ENCODE measurements at regions not wholly inside any gene's neighbourhood (a gene's known extent, or its start where the extent isn't known, plus 50 kb on each side); places are given as distances from the start of the nearest gene placed in this dataset.
A peak's percentile ranks its signal among the peaks of the same experiment; 100 is the strongest.

DNA sequence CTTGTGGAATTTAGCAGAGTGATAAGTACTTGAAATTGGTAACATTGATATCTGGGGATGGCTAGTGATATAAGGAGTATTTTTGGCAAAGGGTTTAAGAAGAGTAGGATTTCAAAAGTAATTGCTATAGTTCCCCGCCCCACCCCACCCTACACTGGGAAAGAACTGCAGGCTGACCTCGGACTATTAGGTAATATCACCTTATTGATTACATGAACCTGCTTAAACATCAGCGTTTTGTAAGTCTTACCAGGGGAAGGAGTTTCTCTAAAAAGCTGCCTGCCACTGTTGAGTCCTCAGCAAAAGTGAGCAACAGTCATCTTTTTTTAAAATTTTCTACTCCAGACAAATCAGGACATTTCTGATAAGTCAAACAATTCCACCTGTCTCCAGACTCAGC lies 337.3 kb downstream of the DTWD2 start:
- in situ Hi-C loops (cut with HindIII; ENCODE audit: low sequenced_read_pairs), result no loop called here
- TF ChIP-seq, protein P1, sequence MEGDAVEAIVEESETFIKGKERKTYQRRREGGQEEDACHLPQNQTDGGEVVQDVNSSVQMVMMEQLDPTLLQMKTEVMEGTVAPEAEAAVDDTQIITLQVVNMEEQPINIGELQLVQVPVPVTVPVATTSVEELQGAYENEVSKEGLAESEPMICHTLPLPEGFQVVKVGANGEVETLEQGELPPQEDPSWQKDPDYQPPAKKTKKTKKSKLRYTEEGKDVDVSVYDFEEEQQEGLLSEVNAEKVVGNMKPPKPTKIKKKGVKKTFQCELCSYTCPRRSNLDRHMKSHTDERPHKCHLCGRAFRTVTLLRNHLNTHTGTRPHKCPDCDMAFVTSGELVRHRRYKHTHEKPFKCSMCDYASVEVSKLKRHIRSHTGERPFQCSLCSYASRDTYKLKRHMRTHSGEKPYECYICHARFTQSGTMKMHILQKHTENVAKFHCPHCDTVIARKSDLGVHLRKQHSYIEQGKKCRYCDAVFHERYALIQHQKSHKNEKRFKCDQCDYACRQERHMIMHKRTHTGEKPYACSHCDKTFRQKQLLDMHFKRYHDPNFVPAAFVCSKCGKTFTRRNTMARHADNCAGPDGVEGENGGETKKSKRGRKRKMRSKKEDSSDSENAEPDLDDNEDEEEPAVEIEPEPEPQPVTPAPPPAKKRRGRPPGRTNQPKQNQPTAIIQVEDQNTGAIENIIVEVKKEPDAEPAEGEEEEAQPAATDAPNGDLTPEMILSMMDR (IDR thresholded peaks at IDR 0.05; ENCODE audit: low read depth, low read length, missing control alignments), result no peak

DNA sequence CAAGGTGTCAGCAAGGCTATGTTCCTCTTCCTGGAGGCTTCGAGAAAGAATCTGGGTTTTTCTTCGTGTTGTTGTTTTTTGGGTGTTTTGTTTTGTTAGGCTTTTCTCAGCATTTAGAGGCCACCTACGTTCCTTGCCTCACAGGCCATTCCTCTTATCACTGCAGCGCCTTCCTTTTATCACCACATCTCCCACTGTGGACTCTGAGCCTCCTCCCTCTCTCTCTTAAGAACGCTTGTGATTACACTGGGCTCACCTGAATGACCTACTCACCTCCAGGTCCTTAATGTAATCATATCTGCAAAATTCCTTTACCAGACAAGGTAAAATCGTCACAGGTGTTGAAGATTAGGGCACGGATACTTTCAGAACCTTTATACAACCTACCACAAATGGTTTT lies 340.8 kb downstream of the DTWD2 start:
- H3K4me3 ChIP-seq (ENCODE audit: low read depth, low read length), result no peak overlapping the region
- DNase-seq (ENCODE audit: low read depth), result no peak
- TF ChIP-seq, protein P1 (IDR thresholded peaks at IDR 0.05; ENCODE audit: low read depth, low read length, missing control alignments), result no peak
- in situ Hi-C loops (cut with HindIII; ENCODE audit: low sequenced_read_pairs), result no loop called here

More for the DNA sequence above, 337.3 kb downstream of the DTWD2 start:
- no peak overlapping the region for H3K4me3 ChIP-seq (ENCODE audit: low read depth, low read length)
- no peak for DNase-seq (ENCODE audit: low read depth)

DNA sequence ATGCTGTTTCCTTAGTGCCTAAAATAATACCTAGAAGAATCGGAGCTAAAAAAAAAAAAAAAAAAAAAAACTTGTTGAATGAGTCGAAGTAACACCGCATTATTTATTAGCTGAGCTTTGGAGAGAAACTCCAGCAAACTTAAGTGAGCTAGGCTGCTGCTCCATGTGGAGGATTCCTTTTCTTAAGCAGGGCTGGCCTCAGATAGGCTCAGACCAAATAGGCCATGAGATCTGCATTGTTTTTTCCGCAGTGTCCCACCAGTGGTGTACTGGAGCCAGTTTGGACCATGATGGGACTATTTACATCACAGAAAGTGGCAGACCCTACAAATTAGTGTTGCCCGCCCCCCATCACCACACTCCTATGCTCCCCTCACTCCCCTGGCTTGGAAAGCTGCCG lies 341.4 kb downstream of the DTWD2 start:
- H3K4me3 ChIP-seq (ENCODE audit: low read depth, low read length), result no peak overlapping the region
- TF ChIP-seq, protein P1 (IDR thresholded peaks at IDR 0.05; ENCODE audit: low read depth, low read length, missing control alignments), result no peak
- DNase-seq (ENCODE audit: low read depth), result no peak
- in situ Hi-C loops (cut with HindIII; ENCODE audit: low sequenced_read_pairs), result no loop called here

DNA sequence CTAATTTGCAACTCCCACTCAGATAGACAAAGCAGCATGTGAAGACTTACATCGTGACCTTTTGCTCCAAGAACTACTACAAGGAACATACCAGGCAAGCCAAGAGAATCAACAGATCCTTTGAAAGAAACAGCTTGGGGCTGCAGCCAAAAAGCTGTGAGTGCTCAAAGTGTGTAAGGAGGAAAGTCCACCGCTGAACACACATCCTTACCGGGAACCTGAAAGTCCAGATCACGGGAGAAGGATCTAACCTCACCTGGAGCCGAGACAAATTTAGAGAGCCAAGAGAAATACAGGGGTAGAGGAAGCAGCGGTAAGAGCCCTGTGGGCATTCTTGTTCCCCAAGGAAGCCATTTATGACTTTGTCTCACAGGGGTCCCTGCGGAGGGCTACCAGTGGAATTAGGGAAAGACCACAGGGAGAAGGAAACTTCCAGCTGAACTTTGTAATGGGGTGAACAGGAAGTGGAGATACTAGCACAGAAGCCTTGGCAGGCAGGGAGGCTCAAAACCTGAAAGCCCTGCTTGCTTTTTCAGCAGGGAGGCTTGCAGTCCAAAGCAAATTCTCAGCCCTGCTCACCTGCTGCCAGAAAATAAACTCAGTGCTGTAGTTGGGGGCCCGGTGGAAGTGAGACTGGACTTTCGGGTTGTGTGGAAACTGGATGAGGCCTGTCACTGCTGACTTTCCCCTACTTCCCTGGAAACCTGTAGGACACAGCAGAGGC lies 350.2 kb downstream of the DTWD2 start:
- no peak overlapping the region for H3K4me3 ChIP-seq (ENCODE audit: low read depth, low read length)
- no peak for DNase-seq (ENCODE audit: low read depth)
- TF ChIP-seq, protein P1 (IDR thresholded peaks at IDR 0.05; ENCODE audit: low read depth, low read length, missing control alignments), result no peak
- in situ Hi-C loops (cut with HindIII; ENCODE audit: low sequenced_read_pairs), result no loop called here

DNA sequence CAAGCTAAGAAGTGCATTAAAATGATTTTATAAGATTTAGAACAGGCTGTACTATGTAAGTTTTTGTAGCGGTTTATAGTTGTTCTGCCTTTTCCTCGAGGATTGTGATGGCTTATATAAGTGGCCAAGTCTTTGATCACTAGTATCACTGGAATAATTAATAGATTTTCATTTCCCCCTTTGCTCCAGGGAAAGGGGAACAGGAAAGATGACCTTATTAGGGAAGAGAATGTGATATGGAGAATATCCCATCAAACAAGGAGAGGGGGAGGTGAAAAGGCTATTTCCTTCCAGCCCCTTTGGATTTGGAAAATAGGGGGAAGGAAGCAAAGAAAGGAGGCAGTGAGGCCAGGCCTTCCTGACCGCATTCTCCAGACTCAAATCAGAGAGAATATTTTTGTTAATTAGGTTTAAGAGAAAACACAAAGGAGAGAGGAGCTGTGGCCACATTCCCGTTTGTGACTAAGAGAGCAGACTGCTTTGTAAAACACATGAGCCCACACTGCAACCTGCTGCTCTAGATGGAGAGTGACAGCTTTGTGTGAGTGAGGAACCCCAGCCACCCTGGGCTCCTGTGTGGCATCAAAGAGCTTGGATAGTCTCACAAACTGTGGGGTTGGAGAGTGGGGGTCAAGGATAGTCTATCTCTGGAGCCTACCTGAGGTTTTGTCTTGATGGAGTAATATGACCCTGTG lies 359.5 kb downstream of the DTWD2 start:
- no peak for DNase-seq (ENCODE audit: low read depth)
- H3K4me3 ChIP-seq (ENCODE audit: low read depth, low read length), result no peak overlapping the region
- TF ChIP-seq, protein P1 (IDR thresholded peaks at IDR 0.05; ENCODE audit: low read depth, low read length, missing control alignments), result peak; percentile 6
- in situ Hi-C loops (cut with HindIII; ENCODE audit: low sequenced_read_pairs), result no loop called here

DNA sequence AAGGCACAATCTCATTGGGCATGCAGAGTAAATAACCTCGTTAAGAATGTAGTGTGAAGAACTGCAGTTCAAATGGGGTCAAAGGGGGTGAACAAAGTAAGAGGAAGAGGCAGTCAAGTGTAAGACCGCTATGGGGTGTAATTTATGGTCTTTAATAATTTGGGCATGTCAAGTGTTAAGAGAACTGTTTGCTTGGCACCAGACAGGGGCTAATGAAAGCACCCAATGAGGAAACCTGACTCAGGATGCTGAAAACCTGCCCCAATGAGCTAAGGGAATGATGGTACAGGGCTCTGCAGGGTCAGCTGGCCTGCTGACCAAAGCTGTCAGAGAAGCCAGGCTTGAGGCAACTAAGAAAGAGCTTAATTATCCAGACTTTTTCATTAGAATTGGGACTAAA lies 368.1 kb downstream of the DTWD2 start:
- no peak for DNase-seq (ENCODE audit: low read depth)
- no peak overlapping the region for H3K4me3 ChIP-seq (ENCODE audit: low read depth, low read length)
- TF ChIP-seq, protein P1 (IDR thresholded peaks at IDR 0.05; ENCODE audit: low read depth, low read length, missing control alignments), result no peak
- in situ Hi-C loops (cut with HindIII; ENCODE audit: low sequenced_read_pairs), result no loop called here
